Spleen (tissue), 7 donors: ENCODE measurements at regions not wholly inside any gene's neighbourhood (a gene's known extent, or its start where the extent isn't known, plus 50 kb on each side); places are given as distances from the start of the nearest gene placed in this dataset.

Experiments used
- POLR2A ChIP-seq, 3 donors: fragments of 450-650 bp; IDR thresholded peaks; one replicate each; pipeline ENCODE4 v1.5.1; 2017; ENCODE audit warnings: antibody characterized with exemption in 3 of 3, mild to moderate bottlenecking in 1 of 3
- POLR2AphosphoS5 ChIP-seq, 3 donors: sonication (generic); formaldehyde crosslinking; IDR thresholded peaks; one replicate each; pipeline ENCODE4 v1.5.1; 2017; ENCODE audit warnings: antibody characterized with exemption in 3 of 3
- TF ChIP-seq, protein P1 (sequence below), 11 experiments: fragments of 200-600 bp in 7 of 11; fragments of 450-650 bp in 4 of 11; sonication (generic) in 4 of 11; IDR thresholded peaks in 8 of 11; conservative IDR thresholded peaks in 3 of 11; 1 replicate in 7 of 11; 2 replicates in 4 of 11; pipeline versions ENCODE4 v1.4.0 to v1.8.0; 2016 to 2021; ENCODE audit warnings: antibody characterized with exemption in 11 of 11, inconsistent platforms in 4 of 11, mild to moderate bottlenecking in 1 of 11
- donor health status: DM: no; HTN: no; CAD: no; lungs with moderate emphysema.
- donor health status: DM: no; HTN: no; CAD: no.
- donor health status: DM: no; HTN: no; CAD: no.

DNA sequence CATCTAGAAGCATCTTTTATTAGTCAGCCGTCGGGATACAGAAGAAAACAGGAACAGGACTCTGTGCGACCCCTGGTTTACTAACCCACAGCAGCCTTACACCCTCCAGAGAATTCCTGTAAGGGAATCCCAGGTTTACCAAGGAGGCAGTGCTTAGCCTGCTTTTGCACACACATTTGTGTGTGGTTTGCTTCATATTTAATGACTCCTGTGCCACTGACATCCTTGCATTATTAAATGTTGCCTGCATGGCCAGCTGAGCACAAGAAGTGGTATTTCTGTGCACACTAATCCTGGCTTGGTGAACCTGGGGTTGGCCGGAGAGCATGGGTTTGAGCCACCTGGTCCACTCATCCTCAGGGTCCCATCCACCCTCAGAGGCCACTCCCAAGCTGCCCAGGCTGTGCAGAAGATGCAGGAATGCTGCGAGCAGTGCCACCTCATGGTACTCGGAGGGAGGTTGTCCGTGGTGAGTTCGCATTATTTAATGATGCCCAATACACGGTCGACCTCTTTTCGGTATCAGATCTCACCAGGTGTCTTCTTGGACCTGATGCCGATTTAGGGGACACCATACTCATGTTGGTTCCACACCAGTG, 152.4 kb upstream of the RTL1 start:
- no peak for TF ChIP-seq POLR2A (IDR thresholded peaks at IDR 0.05)
- TF ChIP-seq, protein P1, sequence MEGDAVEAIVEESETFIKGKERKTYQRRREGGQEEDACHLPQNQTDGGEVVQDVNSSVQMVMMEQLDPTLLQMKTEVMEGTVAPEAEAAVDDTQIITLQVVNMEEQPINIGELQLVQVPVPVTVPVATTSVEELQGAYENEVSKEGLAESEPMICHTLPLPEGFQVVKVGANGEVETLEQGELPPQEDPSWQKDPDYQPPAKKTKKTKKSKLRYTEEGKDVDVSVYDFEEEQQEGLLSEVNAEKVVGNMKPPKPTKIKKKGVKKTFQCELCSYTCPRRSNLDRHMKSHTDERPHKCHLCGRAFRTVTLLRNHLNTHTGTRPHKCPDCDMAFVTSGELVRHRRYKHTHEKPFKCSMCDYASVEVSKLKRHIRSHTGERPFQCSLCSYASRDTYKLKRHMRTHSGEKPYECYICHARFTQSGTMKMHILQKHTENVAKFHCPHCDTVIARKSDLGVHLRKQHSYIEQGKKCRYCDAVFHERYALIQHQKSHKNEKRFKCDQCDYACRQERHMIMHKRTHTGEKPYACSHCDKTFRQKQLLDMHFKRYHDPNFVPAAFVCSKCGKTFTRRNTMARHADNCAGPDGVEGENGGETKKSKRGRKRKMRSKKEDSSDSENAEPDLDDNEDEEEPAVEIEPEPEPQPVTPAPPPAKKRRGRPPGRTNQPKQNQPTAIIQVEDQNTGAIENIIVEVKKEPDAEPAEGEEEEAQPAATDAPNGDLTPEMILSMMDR (IDR thresholded peaks at IDR 0.05 in 8 of 11, conservative IDR thresholded peaks at IDR 0.05 in 3 of 11), result no peak
- no peak for TF ChIP-seq POLR2AphosphoS5 (IDR thresholded peaks at IDR 0.05)
